ENCODE measurements at regions not wholly inside any gene's neighbourhood (a gene's known extent, or its start where the extent isn't known, plus 50 kb on each side); places are given as distances from the start of the nearest gene placed in this dataset.

DNA sequence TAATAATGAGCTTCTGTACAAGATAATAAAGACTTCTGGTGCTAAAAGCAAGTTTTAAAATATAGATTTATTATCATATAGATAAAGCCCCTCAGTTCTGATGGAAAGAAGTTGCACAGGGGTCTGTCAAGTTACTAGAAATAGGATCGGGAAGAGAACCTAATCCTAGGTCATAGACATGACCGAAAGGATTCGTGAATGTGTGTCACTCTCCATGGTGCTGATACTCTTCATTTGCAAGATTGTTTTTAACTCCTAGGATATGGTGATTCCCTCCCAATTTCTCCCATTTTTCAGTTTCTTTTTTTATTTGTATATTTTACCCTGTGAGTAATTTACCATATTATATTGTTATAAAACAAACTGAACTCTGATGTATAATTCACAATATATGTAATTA is 58.9 kb upstream of the CTNNA2 start:
- POLR2A ChIA-PET, result no interaction called here
- CTCF ChIA-PET, result no interaction called here
- no peak overlapping the region for H3K4me3 Mint-ChIP-seq
- H3K27me3 Mint-ChIP-seq, result no peaks in the 10 kb centered on the region
- H3K27ac Mint-ChIP-seq, result no peak overlapping the region
- Histone ChIP-seq H3K9me3 (ENCODE audit: low read length) (no peaks in the 10 kb centered on the region), H3K4me3 (ENCODE audit: low read length) (no peak overlapping the region), H3K4me1 (ENCODE audit: insufficient read depth, low read length) (no peaks in the 10 kb centered on the region), H3K36me3 (ENCODE audit: insufficient read depth, low read length) (no peaks in the 10 kb centered on the region), H3K27me3 (ENCODE audit: insufficient read depth, low read length, poor library complexity, severe bottlenecking) (no peaks in the 10 kb centered on the region), H3K27ac (ENCODE audit: low read depth, low read length) (no peak overlapping the region)
- no peaks in the 10 kb centered on the region for H3K36me3 Mint-ChIP-seq
- peaks cover 3 to 32% (median 8%) of the 10 kb centered on the region in 5 donors for H3K9me3 Mint-ChIP-seq
- no peak for DNase-seq
- no peaks in the 10 kb centered on the region for H3K4me1 Mint-ChIP-seq

DNA sequence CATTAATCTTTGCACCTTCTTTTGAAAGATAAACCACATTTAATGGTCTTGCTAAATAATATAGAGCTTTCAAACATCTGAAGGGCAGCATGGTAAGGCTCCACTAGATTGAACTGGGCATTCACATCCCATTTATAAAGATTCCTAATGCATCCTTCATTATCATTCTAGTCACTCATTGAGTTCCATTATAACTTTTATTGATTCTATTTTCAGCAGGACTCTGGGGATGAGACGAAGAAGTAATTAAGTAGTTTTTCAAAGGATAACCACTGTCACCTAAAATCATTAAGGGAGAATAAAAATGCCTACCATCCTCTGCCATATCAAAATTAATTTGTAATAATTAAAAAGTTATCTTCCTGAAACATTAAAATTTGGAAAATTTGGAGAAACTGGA is 60.2 kb upstream of the CTNNA2 start:
- Mint-ChIP-seq H3K4me3 (no peak overlapping the region), H3K9me3 (peaks cover under 1 to 34% (median 14%) of the 10 kb centered on the region in 5 donors), H3K27ac (no peak overlapping the region), H3K27me3 (no peaks in the 10 kb centered on the region), H3K36me3 (no peaks in the 10 kb centered on the region), H3K4me1 (no peaks in the 10 kb centered on the region)
- no peaks in the 10 kb centered on the region for H3K36me3 ChIP-seq (ENCODE audit: insufficient read depth, low read length)
- H3K4me3 ChIP-seq (ENCODE audit: low read length), result no peak overlapping the region
- no peaks in the 10 kb centered on the region for H3K4me1 ChIP-seq (ENCODE audit: insufficient read depth, low read length)
- H3K27ac ChIP-seq (ENCODE audit: low read depth, low read length), result no peak overlapping the region
- CTCF ChIA-PET, result no interaction called here
- POLR2A ChIA-PET, result no interaction called here
- H3K27me3 ChIP-seq (ENCODE audit: insufficient read depth, low read length, poor library complexity, severe bottlenecking), result no peaks in the 10 kb centered on the region
- DNase-seq, result no peak
- no peaks in the 10 kb centered on the region for H3K9me3 ChIP-seq (ENCODE audit: low read length)

DNA sequence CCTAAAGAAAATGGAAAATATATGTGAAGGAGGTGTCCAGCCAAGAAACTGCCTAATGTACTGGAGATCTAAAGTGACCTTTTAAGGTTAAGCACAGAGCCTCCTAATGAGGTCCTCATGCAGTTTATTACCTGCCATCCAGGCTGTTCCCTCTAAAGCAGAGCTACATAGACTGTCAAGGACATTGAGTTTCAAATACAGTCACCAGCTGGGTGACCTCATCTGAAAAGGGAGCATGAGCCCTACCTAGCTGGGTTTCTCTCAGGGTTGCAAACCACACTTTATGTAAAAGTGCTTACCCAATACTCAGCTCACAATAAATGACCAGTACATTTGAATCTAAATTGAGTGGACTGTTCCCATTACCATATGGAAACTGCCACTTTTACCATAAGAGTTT is 65.4 kb upstream of the CTNNA2 start:
- no peaks in the 10 kb centered on the region for H3K4me1 ChIP-seq (ENCODE audit: insufficient read depth, low read length)
- Mint-ChIP-seq H3K4me3 (no peak overlapping the region), H3K27me3 (no peaks in the 10 kb centered on the region), H3K36me3 (no peaks in the 10 kb centered on the region), H3K9me3 (peaks cover 0 to 37% (median 17%) of the 10 kb centered on the region in 5 donors), H3K27ac (peak overlapping the region in 1 of 8 donors; percentile 26), H3K4me1 (no peaks in the 10 kb centered on the region)
- no peaks in the 10 kb centered on the region for H3K36me3 ChIP-seq (ENCODE audit: insufficient read depth, low read length)
- no peak overlapping the region for H3K27ac ChIP-seq (ENCODE audit: low read depth, low read length)
- DNase-seq, result no peak
- ChIA-PET POLR2A (no interaction called here), CTCF (no interaction called here)
- no peaks in the 10 kb centered on the region for H3K27me3 ChIP-seq (ENCODE audit: insufficient read depth, low read length, poor library complexity, severe bottlenecking)
- no peaks in the 10 kb centered on the region for H3K9me3 ChIP-seq (ENCODE audit: low read length)
- H3K4me3 ChIP-seq (ENCODE audit: low read length), result no peak overlapping the region

DNA sequence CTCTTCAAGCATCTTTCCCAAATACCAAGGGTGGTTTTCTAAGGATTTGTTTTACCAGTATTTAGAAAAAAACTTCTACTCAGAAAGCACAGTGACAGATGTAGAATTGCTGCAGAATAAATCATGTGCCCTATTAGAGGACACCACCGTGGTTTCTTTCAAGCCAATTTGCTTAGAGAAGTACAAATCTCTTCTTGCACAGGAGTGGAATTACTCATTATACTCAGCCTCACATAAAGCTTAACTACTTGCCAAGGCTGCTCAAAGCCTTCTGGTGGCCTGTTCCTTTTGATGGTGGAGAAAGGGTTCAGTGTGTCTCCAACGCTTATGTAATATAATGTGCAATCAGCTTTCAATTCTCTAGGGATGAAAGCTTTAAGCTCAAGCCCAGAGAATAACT is 66.5 kb upstream of the CTNNA2 start:
- no peaks in the 10 kb centered on the region for H3K36me3 ChIP-seq (ENCODE audit: insufficient read depth, low read length)
- no peaks in the 10 kb centered on the region for H3K4me1 ChIP-seq (ENCODE audit: insufficient read depth, low read length)
- no peak overlapping the region for H3K27ac ChIP-seq (ENCODE audit: low read depth, low read length)
- no peak overlapping the region for H3K27ac Mint-ChIP-seq
- no peaks in the 10 kb centered on the region for H3K36me3 Mint-ChIP-seq
- no peaks in the 10 kb centered on the region for H3K4me1 Mint-ChIP-seq
- no peaks in the 10 kb centered on the region for H3K27me3 Mint-ChIP-seq
- no peak overlapping the region for H3K4me3 ChIP-seq (ENCODE audit: low read length)
- peaks cover 0 to 38% (median 17%) of the 10 kb centered on the region in 5 donors for H3K9me3 Mint-ChIP-seq
- ChIA-PET CTCF (no interaction called here), POLR2A (no interaction called here)
- DNase-seq, result no peak
- no peaks in the 10 kb centered on the region for H3K9me3 ChIP-seq (ENCODE audit: low read length)
- no peak overlapping the region for H3K4me3 Mint-ChIP-seq
- H3K27me3 ChIP-seq (ENCODE audit: insufficient read depth, low read length, poor library complexity, severe bottlenecking), result no peaks in the 10 kb centered on the region

DNA sequence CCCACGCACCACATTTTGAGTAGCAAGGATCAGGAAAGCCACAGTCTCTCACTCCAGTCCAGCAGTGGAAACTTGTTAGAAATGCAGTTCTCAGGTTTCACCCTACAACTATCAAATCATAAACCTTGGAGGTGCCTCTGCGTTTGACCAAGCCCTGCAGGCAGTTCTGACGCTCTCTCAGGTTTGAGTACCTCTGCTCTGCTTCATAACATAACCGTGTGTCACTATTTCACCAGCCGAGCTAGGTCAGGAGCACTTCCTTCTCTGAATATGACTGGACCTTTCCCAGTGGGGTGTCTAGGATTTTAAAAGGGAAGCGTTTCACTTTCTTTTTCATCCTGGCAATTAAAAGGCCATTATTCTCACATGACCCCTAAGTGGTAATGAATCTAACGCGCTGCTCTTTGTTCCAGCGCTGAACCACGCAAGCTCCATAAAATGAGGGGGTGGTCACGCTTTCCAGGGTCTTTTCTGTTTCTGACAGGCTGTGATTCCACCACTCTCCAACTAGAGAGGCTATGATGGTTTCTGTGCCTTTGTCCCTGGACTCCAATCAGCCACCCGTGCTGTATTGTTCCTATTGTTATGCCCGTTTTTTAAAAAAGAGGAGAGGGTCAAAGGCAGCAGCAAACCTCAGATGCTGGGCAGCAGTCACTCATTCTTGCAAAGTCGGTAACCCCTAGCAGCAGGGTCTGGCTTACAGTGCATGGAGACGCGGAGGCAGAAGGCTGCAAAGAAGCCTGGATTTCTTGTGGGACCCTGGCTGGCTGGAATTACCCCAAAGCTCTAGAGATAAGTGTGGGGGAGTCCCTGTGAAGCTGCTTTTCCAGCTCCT is 75.2 kb upstream of the CTNNA2 start:
- Histone ChIP-seq H3K27me3 (ENCODE audit: insufficient read depth, low read length, poor library complexity, severe bottlenecking) (no peaks in the 10 kb centered on the region), H3K27ac (ENCODE audit: low read depth, low read length) (no peak overlapping the region), H3K9me3 (ENCODE audit: low read length) (no peaks in the 10 kb centered on the region), H3K4me1 (ENCODE audit: insufficient read depth, low read length) (no peaks in the 10 kb centered on the region), H3K4me3 (ENCODE audit: low read length) (no peak overlapping the region), H3K36me3 (ENCODE audit: insufficient read depth, low read length) (no peaks in the 10 kb centered on the region)
- CTCF ChIA-PET, result no interaction called here
- POLR2A ChIA-PET, result no interaction called here
- Mint-ChIP-seq H3K4me3 (no peak overlapping the region), H3K27ac (no peak overlapping the region), H3K27me3 (no peaks in the 10 kb centered on the region), H3K36me3 (no peaks in the 10 kb centered on the region), H3K4me1 (no peaks in the 10 kb centered on the region), H3K9me3 (peaks cover 8 to 20% (median 16%) of the 10 kb centered on the region in 5 donors)
- no peak for DNase-seq

DNA sequence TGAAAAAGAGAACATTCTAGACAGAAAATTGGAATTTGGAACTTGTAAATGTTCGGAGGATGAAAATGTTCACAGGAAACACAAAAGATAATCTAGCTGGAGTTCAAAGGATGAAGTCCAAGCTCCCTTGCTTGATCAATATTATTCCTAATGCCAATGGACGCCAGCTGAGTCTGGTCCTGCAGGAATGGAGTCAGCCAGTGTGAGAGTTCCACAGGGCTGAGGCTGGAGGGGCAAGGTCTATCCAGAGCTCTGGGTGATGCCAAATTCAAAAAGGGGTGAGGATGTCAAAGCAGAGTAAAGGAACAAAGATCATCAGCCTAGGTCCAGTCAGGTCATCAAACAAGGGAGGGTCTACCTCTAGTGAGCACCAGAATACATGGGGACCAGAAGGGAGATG is 78.5 kb upstream of the CTNNA2 start:
- Mint-ChIP-seq H3K4me1 (no peaks in the 10 kb centered on the region), H3K4me3 (no peak overlapping the region), H3K27ac (no peak overlapping the region), H3K36me3 (no peaks in the 10 kb centered on the region), H3K27me3 (no peaks in the 10 kb centered on the region), H3K9me3 (peaks cover 4 to 21% (median 11%) of the 10 kb centered on the region in 5 donors)
- H3K4me3 ChIP-seq (ENCODE audit: low read length), result no peak overlapping the region
- H3K27me3 ChIP-seq (ENCODE audit: insufficient read depth, low read length, poor library complexity, severe bottlenecking), result no peaks in the 10 kb centered on the region
- no peaks in the 10 kb centered on the region for H3K4me1 ChIP-seq (ENCODE audit: insufficient read depth, low read length)
- DNase-seq, result no peak
- ChIA-PET POLR2A (no interaction called here), CTCF (no interaction called here)
- no peaks in the 10 kb centered on the region for H3K36me3 ChIP-seq (ENCODE audit: insufficient read depth, low read length)
- H3K9me3 ChIP-seq (ENCODE audit: low read length), result no peaks in the 10 kb centered on the region
- H3K27ac ChIP-seq (ENCODE audit: low read depth, low read length), result no peak overlapping the region

DNA sequence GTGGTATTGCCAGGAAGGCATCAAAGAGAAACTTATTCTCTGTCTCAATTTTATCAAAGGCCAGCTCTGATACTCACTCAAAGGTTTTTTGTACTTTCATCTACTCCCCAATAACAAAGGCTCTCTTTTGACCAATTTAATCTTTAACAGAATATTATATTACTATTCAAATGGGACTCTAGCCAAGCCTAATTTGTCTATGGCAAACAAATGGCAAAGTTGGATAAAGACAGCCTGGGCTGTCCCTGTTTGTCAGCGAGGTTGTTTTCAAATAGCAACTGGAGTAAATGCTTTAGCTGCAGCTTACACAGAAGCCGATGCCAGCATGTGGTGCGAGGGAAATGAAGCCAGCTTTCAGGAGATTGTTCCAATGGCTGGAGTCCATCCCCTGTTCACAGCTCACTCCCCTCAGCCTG is 80.1 kb upstream of the CTNNA2 start:
- H3K27me3 ChIP-seq (ENCODE audit: insufficient read depth, low read length, poor library complexity, severe bottlenecking), result no peaks in the 10 kb centered on the region
- no peak overlapping the region for H3K4me3 ChIP-seq (ENCODE audit: low read length)
- H3K36me3 Mint-ChIP-seq, result no peaks in the 10 kb centered on the region
- no peaks in the 10 kb centered on the region for H3K9me3 ChIP-seq (ENCODE audit: low read length)
- no peak for DNase-seq
- ChIA-PET CTCF (no interaction called here), POLR2A (no interaction called here)
- H3K36me3 ChIP-seq (ENCODE audit: insufficient read depth, low read length), result no peaks in the 10 kb centered on the region
- no peaks in the 10 kb centered on the region for H3K4me1 ChIP-seq (ENCODE audit: insufficient read depth, low read length)
- H3K27ac Mint-ChIP-seq, result no peak overlapping the region
- peaks cover 9 to 24% (median 12%) of the 10 kb centered on the region in 5 donors for H3K9me3 Mint-ChIP-seq
- no peak overlapping the region for H3K4me3 Mint-ChIP-seq
- H3K27me3 Mint-ChIP-seq, result no peaks in the 10 kb centered on the region
- no peaks in the 10 kb centered on the region for H3K4me1 Mint-ChIP-seq
- H3K27ac ChIP-seq (ENCODE audit: low read depth, low read length), result no peak overlapping the region

DNA sequence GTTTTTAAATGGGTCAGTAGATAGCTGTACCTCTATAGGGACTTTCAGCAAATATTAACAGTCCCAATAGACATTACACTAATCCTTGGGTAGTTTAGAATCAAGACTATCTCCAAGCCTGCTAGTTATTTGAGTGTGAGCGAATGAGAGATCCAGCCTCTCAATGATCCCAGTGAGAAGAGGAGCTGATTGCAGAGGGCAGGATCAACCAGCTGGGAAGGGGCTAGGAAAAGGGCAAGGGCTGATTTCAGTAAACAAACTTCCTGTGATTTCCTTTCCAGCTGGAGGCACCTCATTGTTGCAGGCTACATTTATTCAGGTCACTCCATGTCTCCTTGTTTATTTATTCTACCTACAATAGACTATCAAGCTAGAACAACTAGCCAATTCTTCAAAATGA is 84.1 kb upstream of the CTNNA2 start:
- Mint-ChIP-seq H3K4me3 (no peak overlapping the region), H3K9me3 (peaks cover 0 to 13% (median 4%) of the 10 kb centered on the region in 5 donors), H3K27me3 (no peaks in the 10 kb centered on the region), H3K27ac (no peak overlapping the region), H3K4me1 (no peaks in the 10 kb centered on the region), H3K36me3 (no peaks in the 10 kb centered on the region)
- CTCF ChIA-PET, result no interaction called here
- no peak overlapping the region for H3K4me3 ChIP-seq (ENCODE audit: low read length)
- H3K9me3 ChIP-seq (ENCODE audit: low read length), result no peaks in the 10 kb centered on the region
- H3K27ac ChIP-seq (ENCODE audit: low read depth, low read length), result no peak overlapping the region
- DNase-seq, result no peak
- no peaks in the 10 kb centered on the region for H3K36me3 ChIP-seq (ENCODE audit: insufficient read depth, low read length)
- H3K27me3 ChIP-seq (ENCODE audit: insufficient read depth, low read length, poor library complexity, severe bottlenecking), result no peaks in the 10 kb centered on the region
- no peaks in the 10 kb centered on the region for H3K4me1 ChIP-seq (ENCODE audit: insufficient read depth, low read length)
- POLR2A ChIA-PET, result no interaction called here

Measured in CD8-positive, alpha-beta memory T cell (primary cell).